GM21723 (cell line): ENCODE measurements at regions not wholly inside any gene's neighbourhood (a gene's known extent, or its start where the extent isn't known, plus 50 kb on each side); places are given as distances from the start of the nearest gene placed in this dataset.

Experiments used
- ATAC-seq: cut with Tn5 transposase; IDR thresholded peaks from one replicate; pipeline ENCODE4 v1.9.1; 2021; ENCODE audit warnings: mild to moderate bottlenecking, moderate library complexity; ENCODE audit not compliant: unreplicated experiment

DNA sequence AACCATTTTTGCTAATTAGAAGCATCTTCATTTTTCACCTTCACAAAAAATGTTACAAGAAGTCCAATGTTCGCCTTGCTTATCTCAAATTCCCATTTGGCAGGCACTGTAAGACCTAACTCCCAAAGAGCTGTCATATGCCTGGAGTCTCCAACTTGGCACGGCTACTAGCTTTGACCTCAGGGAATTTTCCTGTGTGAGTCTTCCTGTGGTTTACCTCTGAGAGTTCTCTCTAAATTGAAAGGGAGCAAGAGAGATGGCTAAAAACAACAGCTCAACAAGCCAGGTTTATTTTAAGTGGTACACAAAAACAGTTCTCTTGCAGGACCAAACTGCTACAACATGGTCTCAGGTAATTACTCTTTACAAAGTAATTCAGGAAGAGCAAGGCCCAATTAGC lies 756.0 kb upstream of the ADGRL2 start:
- no peak for ATAC-seq

DNA sequence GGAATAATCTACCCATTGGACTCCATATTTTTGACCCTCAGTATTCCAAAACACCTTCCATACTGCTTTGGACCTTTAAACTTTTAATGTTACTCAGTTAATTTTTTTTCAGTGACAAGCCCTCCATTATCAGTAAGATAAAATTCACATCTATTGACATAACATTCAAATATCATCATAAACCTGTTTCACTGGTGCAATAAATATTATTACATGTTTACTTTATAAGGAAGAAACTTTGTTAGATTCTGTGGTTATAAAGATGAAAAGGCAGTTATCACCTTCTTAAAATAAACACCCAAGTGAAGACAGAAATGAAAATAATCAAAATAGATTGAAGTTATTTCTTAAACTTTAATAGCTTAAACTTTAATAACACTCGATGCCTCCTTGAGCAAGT lies 758.5 kb upstream of the ADGRL2 start:
- no peak for ATAC-seq

- ATAC-seq: no peak
These were observed 766.4 kb upstream of the ADGRL2 start for GRCh38 chr1:81034291-81034690.

- ATAC-seq: no peak
These were observed 767.7 kb upstream of the ADGRL2 start for GRCh38 chr1:81032973-81033425.

DNA sequence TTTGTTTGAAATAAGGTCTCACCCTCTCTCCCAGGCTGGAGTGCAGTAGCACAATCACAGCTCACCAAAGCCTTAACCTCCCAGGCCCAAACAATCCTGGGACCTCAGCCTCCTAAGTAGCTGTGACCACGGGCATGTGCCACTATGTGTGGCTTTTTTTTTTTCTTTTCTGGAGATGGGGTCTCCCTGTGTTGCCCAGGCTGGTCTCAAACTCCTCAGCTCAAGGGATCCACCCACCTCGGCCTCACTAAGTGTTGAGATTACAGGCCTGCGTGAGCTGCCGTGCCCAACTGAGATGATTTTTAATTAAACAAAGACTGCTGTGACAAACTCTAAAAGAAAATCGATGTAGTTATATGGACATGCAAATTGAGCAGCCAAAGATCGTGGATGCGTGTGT lies 768.4 kb upstream of the ADGRL2 start:
- ATAC-seq: no peak

- ATAC-seq: no peak
These were observed 770.3 kb upstream of the ADGRL2 start for GRCh38 chr1:81030441-81030840.

GRCh38 chr1:81029266-81029665 lies 771.5 kb upstream of the ADGRL2 start:
- ATAC-seq: no peak

GRCh38 chr1:81023187-81023724 lies 777.5 kb upstream of the ADGRL2 start:
- ATAC-seq: no peak

DNA sequence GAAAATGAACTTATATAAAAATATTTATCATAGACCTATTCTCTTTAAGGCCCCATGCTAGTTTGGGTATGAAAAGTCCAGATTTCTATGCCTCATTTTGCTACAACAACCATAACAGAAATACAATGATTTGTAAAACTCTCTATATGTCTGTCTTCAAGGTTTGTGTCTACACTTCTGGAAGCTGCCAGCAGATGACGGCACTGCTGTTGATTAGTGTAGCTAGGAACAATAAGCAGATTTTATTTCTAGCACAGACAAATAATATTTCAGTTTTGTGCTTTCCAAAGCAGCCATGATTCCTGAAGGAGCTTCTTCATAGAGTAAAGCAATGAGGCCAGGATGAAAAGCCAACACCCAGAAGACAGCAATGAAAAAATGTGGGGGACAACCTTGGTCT lies 779.6 kb upstream of the ADGRL2 start:
- no peak for ATAC-seq

DNA sequence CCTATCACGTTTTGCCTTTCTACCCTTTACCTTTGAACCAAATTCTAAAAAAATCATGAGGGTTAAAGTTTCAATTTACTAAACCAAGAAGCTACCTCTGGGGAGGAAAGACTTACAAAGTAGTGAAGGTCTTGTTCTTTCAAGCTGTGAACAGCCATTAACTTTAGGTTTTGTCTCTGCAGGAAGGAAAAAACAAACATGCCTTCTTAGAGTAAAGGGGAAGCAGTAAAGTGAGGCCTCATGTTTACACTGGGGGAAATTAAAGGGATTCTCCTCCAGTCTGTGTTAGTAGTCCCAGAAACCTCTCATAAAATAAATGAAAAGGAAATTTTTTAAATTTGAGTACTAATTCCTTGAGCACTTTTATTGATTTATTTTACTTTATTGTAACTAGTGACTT lies 780.2 kb upstream of the ADGRL2 start:
- no peak for ATAC-seq

- ATAC-seq: no peak
These were observed 790.6 kb upstream of the ADGRL2 start for GRCh38 chr1:81010126-81010525.

- ATAC-seq: no peak
These were observed 792.4 kb upstream of the ADGRL2 start for GRCh38 chr1:81008293-81008692.

GRCh38 chr1:81007024-81007423 lies 793.7 kb upstream of the ADGRL2 start:
- ATAC-seq: no peak

DNA sequence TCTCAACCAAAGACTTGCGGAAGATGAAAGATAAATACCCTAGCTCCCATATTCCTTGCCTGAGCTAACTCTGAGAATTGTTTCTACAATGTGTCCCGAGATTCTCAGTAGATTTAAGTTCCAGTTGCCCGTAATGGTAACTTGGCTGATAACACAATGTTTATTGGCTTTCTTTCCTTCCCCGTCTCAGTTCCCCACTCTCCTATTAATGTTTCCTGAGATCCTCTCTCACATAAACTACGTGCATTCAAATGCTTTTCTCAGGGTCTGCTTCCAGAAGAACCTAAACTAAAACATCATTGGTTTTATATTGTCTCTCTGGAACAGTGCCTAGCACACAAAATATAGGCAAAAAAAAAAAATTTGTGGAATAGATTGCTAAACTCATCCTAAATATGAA lies 794.2 kb upstream of the ADGRL2 start:
- no peak for ATAC-seq

GRCh38 chr1:81004011-81004410 lies 796.7 kb upstream of the ADGRL2 start:
- no peak for ATAC-seq

DNA sequence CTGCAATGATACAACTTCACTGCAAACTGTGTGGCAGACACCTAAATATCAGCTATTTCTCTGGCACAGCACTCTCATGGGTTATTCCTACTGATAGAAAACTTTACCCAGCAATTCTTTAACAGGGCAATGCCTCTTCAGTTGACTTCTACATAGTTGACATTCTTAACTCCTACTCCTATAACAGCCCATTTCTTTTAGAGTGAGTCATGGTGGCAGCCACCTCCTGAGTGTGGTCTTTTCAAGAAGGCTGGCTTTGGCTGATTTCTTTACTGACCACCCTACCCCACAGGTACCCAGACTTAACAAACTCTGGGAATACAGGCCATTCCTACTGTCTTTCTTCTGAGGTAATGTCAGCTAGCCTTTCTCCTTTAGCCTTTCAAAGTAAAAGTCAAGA lies 805.8 kb upstream of the ADGRL2 start:
- ATAC-seq: no peak

- ATAC-seq: no peak
These were observed 806.7 kb upstream of the ADGRL2 start for GRCh38 chr1:80994038-80994437.

- no peak for ATAC-seq
These were observed 807.4 kb upstream of the ADGRL2 start for GRCh38 chr1:80993154-80993980.

DNA sequence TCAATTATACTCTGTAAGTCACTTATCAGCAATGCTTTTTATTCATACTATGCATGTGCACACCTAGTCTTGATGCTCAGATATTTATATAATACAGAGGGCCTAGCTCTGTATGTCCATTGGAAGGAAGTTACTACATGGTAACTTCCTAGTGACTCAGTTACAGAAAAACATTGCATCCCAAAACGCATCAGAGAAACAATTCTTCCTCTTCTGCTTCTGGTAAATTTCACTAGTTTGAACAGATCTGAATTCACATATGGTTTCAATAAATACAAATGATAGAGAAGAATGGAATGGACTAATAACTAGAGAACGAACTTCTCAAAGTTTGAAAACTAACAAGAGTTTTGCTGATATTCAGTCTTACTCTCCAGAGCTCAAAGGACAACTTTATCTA lies 811.3 kb upstream of the ADGRL2 start:
- ATAC-seq: no peak

GRCh38 chr1:80988926-80989325 lies 811.8 kb upstream of the ADGRL2 start:
- ATAC-seq: no peak

DNA sequence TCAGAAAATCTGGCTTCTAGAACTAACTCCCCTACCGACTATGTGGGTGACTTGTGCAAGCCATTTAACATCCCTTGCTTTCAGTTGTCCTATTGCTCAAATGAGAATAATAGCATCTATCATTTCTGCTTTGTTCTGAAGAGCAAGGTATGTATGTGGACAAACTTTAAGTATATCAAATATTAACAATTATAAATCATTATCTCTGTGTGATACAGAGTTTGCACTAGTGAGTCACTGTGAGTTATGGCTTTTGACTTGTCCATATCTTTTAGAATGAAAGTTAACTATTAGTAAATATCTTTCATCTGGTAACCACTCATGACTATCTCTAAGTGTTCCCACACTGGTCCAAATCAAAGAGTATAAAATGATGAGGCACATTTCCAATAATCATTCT lies 812.9 kb upstream of the ADGRL2 start:
- no peak for ATAC-seq

DNA sequence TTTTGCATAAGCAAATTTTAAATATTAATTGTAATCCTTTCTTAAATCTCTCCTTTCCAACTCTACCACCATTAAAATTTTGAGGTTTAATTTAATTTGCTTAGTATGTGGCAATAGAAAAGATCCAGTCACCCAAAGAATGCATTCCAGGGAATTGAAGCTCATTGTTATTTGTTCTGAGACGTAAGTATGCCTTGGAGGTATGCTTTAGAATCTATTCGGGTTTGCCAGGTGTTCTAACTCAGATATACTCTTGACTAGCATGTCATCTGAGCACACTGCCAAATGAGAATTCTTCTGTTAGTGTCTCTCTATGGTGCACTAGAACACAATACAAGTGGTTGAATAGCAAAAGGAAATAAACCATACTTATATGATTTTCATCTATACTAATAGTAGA lies 813.6 kb upstream of the ADGRL2 start:
- no peak for ATAC-seq

GRCh38 chr1:80982831-80983230 lies 817.9 kb upstream of the ADGRL2 start:
- no peak for ATAC-seq
